ENCODE measurements at regions not wholly inside any gene's neighbourhood (a gene's known extent, or its start where the extent isn't known, plus 50 kb on each side); places are given as distances from the start of the nearest gene placed in this dataset.

- Histone ChIP-seq H3K9ac (ENCODE audit: low read length) (no peak overlapping the region), H2AFZ (ENCODE audit: low read depth, low read length, poor library complexity, severe bottlenecking) (no peak overlapping the region), H3K79me2 (ENCODE audit: insufficient read depth, low read length) (no peaks in the 10 kb centered on the region), H3K4me1 (ENCODE audit: control insufficient read depth in 1 of 2, insufficient read depth in 2 of 2, low read length in 2 of 2) (no peaks in the 10 kb centered on the region), H3K27me3 (ENCODE audit: insufficient read depth, low read length) (no peaks in the 10 kb centered on the region), H3K9me2 (ENCODE audit: insufficient read depth) (no peaks in the 10 kb centered on the region), H3K27ac (ENCODE audit: low read depth, low read length) (no peak overlapping the region), H3K9me3 (ENCODE audit: control insufficient read depth in 1 of 2, insufficient read depth in 1 of 2, low read depth in 1 of 2, low read length in 2 of 2) (no peaks in the 10 kb centered on the region), H3K4me3 (replicated peaks in 1 of 2; ENCODE audit: low read depth in 1 of 2, low read length in 2 of 2) (no peak overlapping the region), H4K20me1 (ENCODE audit: insufficient read depth) (no peaks in the 10 kb centered on the region), H3K4me2 (ENCODE audit: low read length) (no peak overlapping the region), H3K36me3 (ENCODE audit: control insufficient read depth in 1 of 2, insufficient read depth in 2 of 2, low read length in 2 of 2) (no peaks in the 10 kb centered on the region)
- ATAC-seq (no peak), DNase-seq (ENCODE audit: low read depth, low spot score) (no peak)
- RAD21 ChIA-PET (ENCODE audit: low non-redundant PET in 1 of 2, low total read pairs in 2 of 2, uncharacterized antibody in 2 of 2, unreplicated experiment in 2 of 2) = no interaction called here
- CTCF ChIA-PET = no interaction called here
- intact Hi-C loops (cut with micrococcal nuclease) = no loop called here
- BruUV-seq (replicated peaks) = no TSS peak
- POLR2A ChIA-PET = no interaction called here
- no peak for TF ChIP-seq ZBTB33 (IDR thresholded peaks at IDR 0.05; ENCODE audit: extremely low read depth, insufficient replicate concordance, low read length)
- no peak for TF ChIP-seq SP1 (IDR thresholded peaks at IDR 0.05; ENCODE audit: low read depth)
- no peak for TF ChIP-seq POLR2A (IDR thresholded peaks at IDR 0.05; ENCODE audit: borderline replicate concordance, extremely low read depth, insufficient read depth, insufficient read length)
These were observed 369.4 kb upstream of the HS3ST5 start for GRCh38 chr6:114712129-114712662.

- CTCF ChIA-PET = no interaction called here
- DNase-seq (ENCODE audit: low read depth, low spot score) (no peak), ATAC-seq (no peak)
- no peaks in the 10 kb centered on the region for H3K36me3 ChIP-seq (ENCODE audit: control insufficient read depth in 1 of 2, insufficient read depth in 2 of 2, low read length in 2 of 2)
- TF ChIP-seq TCF7L2 (IDR thresholded peaks at IDR 0.05; ENCODE audit: borderline replicate concordance, extremely low read depth, insufficient read depth, insufficient read length) = no peak
- no peak for TF ChIP-seq SRF (IDR thresholded peaks at IDR 0.05; ENCODE audit: low read depth)
- no peak for TF ChIP-seq ZNF274 (IDR thresholded peaks at IDR 0.05; ENCODE audit: low read depth, low read length)
- no peak for TF ChIP-seq POLR2A (IDR thresholded peaks at IDR 0.05; ENCODE audit: borderline replicate concordance, extremely low read depth, insufficient read depth, insufficient read length)
- no peak for TF ChIP-seq JUND (IDR thresholded peaks at IDR 0.05)
- no peak for TF ChIP-seq ZBTB33 (IDR thresholded peaks at IDR 0.05; ENCODE audit: extremely low read depth, insufficient replicate concordance, low read length)
- no peaks in the 10 kb centered on the region for H3K9me3 ChIP-seq (ENCODE audit: control insufficient read depth in 1 of 2, insufficient read depth in 1 of 2, low read depth in 1 of 2, low read length in 2 of 2)
- no TSS peak for BruUV-seq (replicated peaks)
- H3K27ac ChIP-seq (ENCODE audit: low read depth, low read length) = no peak overlapping the region
- H4K20me1 ChIP-seq (ENCODE audit: insufficient read depth) = no peaks in the 10 kb centered on the region
- no peak overlapping the region for H3K4me3 ChIP-seq (replicated peaks in 1 of 2; ENCODE audit: low read depth in 1 of 2, low read length in 2 of 2)
- POLR2A ChIA-PET = no interaction called here
- H3K4me2 ChIP-seq (ENCODE audit: low read length) = no peak overlapping the region
- RAD21 ChIA-PET (ENCODE audit: low non-redundant PET in 1 of 2, low total read pairs in 2 of 2, uncharacterized antibody in 2 of 2, unreplicated experiment in 2 of 2) = no interaction called here
- H3K9me2 ChIP-seq (ENCODE audit: insufficient read depth) = no peaks in the 10 kb centered on the region
- no peak overlapping the region for H3K9ac ChIP-seq (ENCODE audit: low read length)
- H2AFZ ChIP-seq (ENCODE audit: low read depth, low read length, poor library complexity, severe bottlenecking) = no peak overlapping the region
- intact Hi-C loops (cut with micrococcal nuclease) = no loop called here
- H3K4me1 ChIP-seq (ENCODE audit: control insufficient read depth in 1 of 2, insufficient read depth in 2 of 2, low read length in 2 of 2) = no peaks in the 10 kb centered on the region
- H3K27me3 ChIP-seq (ENCODE audit: insufficient read depth, low read length) = no peaks in the 10 kb centered on the region
- no peaks in the 10 kb centered on the region for H3K79me2 ChIP-seq (ENCODE audit: insufficient read depth, low read length)
These were observed 364.3 kb upstream of the HS3ST5 start for GRCh38 chr6:114707081-114707620.
